GM12878 (cell line): ENCODE measurements at regions not wholly inside any gene's neighbourhood (a gene's known extent, or its start where the extent isn't known, plus 50 kb on each side); places are given as distances from the start of the nearest gene placed in this dataset.

Experiments
- ATAC-seq: fragments of 200-7000 bp; cut with Tn5 transposase; 3 replicates; pipeline ENCODE4 v1.9.1; 2020; ENCODE audit warnings: mild to moderate bottlenecking, moderate library complexity
- BruUV-seq: library from RNA; stranded (reverse); fragments of 400-500 nt; replicated peaks from 2 replicates; lab custom pipeline; 2021; lab: Mats Ljungman, UMichigan
- CTCF ChIA-PET: fragments of 300-600 bp; sonication (Branson Sonifier 250); formaldehyde crosslinking; extraction: SDS; loops from one replicate; lab custom pipeline; 2021; ENCODE audit warnings: inconsistent platforms; lab: Yijun Ruan, JAX
- POLR2A ChIA-PET: fragments of 350-600 bp; formaldehyde crosslinking; extraction: SDS; loops from one replicate; lab custom pipeline; 2021; ENCODE audit warnings: inconsistent platforms; lab: Charles Lee
- RAD21 ChIA-PET: fragments of 300-600 bp; sonication (Branson Sonifier 250); formaldehyde crosslinking; loops from one replicate; lab custom pipeline; 2023; ENCODE audit warnings: antibody characterized with exemption; ENCODE audit not compliant: unreplicated experiment; lab: Charles Lee
- SMC1A ChIA-PET: fragments of 300-600 bp; sonication (Branson Sonifier 250); formaldehyde crosslinking; loops from one replicate; lab custom pipeline; 2023; ENCODE audit not compliant: unreplicated experiment, uncharacterized antibody; lab: Charles Lee
- DNase-seq: peaks from one replicate; pipeline ENCODE4 v3.0.0-alpha.2; 2011; ENCODE audit warnings: low read depth, low spot score
- FAIRE-seq: peaks from 3 replicates; lab custom pipeline; 2011; peaks lifted over from hg19 to GRCh38; lab: Jason Lieb, UNC
- H2AFZ ChIP-seq: 2 replicates; pipeline ENCODE4 v1.6.0; 2011; ENCODE audit warnings: low read depth, low read length, control low read depth; ENCODE audit not compliant: control insufficient read depth
- H3K27ac ChIP-seq: 2 replicates; pipeline ENCODE4 v1.5.1; 2011; ENCODE audit warnings: control low read depth; ENCODE audit not compliant: control insufficient read depth, insufficient read depth
- H3K27me3 ChIP-seq, 2 experiments: replicated peaks in 1 of 2; 2 replicates each; pipeline versions ENCODE4 v1.6.0 to v1.6.1; 2011; ENCODE audit warnings: low read length in 1 of 2; ENCODE audit not compliant: control insufficient read depth in 2 of 2, insufficient read depth in 2 of 2
- H3K36me3 ChIP-seq, 2 experiments: 2 replicates each; pipeline ENCODE4 v1.5.1; 2011; ENCODE audit warnings: low read length in 1 of 2; ENCODE audit not compliant: control insufficient read depth in 2 of 2, insufficient read depth in 2 of 2
- H3K4me1 ChIP-seq: 2 replicates; pipeline ENCODE4 v1.6.1; 2011; ENCODE audit warnings: mild to moderate bottlenecking, low read length, moderate library complexity, mixed read lengths; ENCODE audit not compliant: control insufficient read depth, insufficient read depth
- H3K4me2 ChIP-seq: 2 replicates; pipeline ENCODE4 v1.6.0; 2011; ENCODE audit warnings: control low read depth; ENCODE audit not compliant: control insufficient read depth, insufficient read depth
- H3K4me3 ChIP-seq: fragments of 200-600 bp; sonication (generic); 2 replicates; pipeline ENCODE4 v1.5.1; 2016
- H3K79me2 ChIP-seq: 2 replicates; pipeline ENCODE4 v1.6.0; 2011; ENCODE audit warnings: low read length; ENCODE audit not compliant: control insufficient read depth, insufficient read depth
- H3K9ac ChIP-seq: 2 replicates; pipeline ENCODE4 v1.8.0; 2011; ENCODE audit warnings: low read length, control low read depth, mixed read lengths; ENCODE audit not compliant: control insufficient read depth, insufficient read depth
- H3K9me3 ChIP-seq: replicated peaks from 3 replicates; pipeline ENCODE4 v1.5.1; 2011; ENCODE audit warnings: mild to moderate bottlenecking, low read length; ENCODE audit not compliant: control insufficient read depth, insufficient read depth
- H4K20me1 ChIP-seq: 2 replicates; pipeline ENCODE4 v1.6.0; 2011; ENCODE audit not compliant: control insufficient read depth, insufficient read depth
- FOXM1 ChIP-seq: IDR thresholded peaks from 2 replicates; pipeline ENCODE4 v1.6.1; 2012; ENCODE audit warnings: low read depth, mild to moderate bottlenecking, inconsistent platforms, low read length, moderate library complexity
- MLLT1 ChIP-seq: fragments of 450-650 bp; IDR thresholded peaks from 2 replicates; pipeline ENCODE4 v1.6.1; 2016; ENCODE audit warnings: mild to moderate bottlenecking
- MTA2 ChIP-seq: fragments of 450-650 bp; IDR thresholded peaks from 2 replicates; pipeline ENCODE4 v1.6.1; 2016; ENCODE audit warnings: low read depth, mild to moderate bottlenecking, moderate library complexity
- MXI1 ChIP-seq: fragments of 150-350 bp; IDR thresholded peaks from 2 replicates; pipeline ENCODE4 v1.6.1; 2011; ENCODE audit warnings: low read depth, mild to moderate bottlenecking, inconsistent platforms, low read length, improper control_type of control experiment
- MYB ChIP-seq: fragments of 150-350 bp; IDR thresholded peaks from 2 replicates; pipeline ENCODE4 v1.6.1; 2014; ENCODE audit warnings: mild to moderate bottlenecking, low read depth, low read length, borderline replicate concordance
- RAD51 ChIP-seq: fragments of 450-650 bp; IDR thresholded peaks from 2 replicates; pipeline ENCODE4 v1.6.1; 2016; ENCODE audit warnings: moderate library complexity, mild to moderate bottlenecking, inconsistent platforms
- SIN3A ChIP-seq: IDR thresholded peaks from 2 replicates; pipeline ENCODE4 v1.6.1; 2012; ENCODE audit warnings: low read depth, low read length, improper control_type of control experiment
- SREBF2 ChIP-seq: IDR thresholded peaks from 2 replicates; pipeline ENCODE4 v1.6.1; 2012; ENCODE audit warnings: mild to moderate bottlenecking, low read length
- SUZ12 ChIP-seq: fragments of 200-600 bp; sonication (generic); IDR thresholded peaks from one replicate; pipeline ENCODE4 v1.6.1; 2018; ENCODE audit warnings: antibody characterized with exemption, mild to moderate bottlenecking; ENCODE audit not compliant: unreplicated experiment
- TBL1XR1 ChIP-seq: IDR thresholded peaks from 2 replicates; pipeline ENCODE4 v1.6.1; 2012; ENCODE audit warnings: low read depth, low read length, improper control_type of control experiment
- ZNF592 ChIP-seq: fragments of 450-650 bp; IDR thresholded peaks from 2 replicates; pipeline ENCODE4 v1.6.1; 2017; ENCODE audit warnings: mild to moderate bottlenecking, moderate library complexity
- WGBS: methylation state at CpG from one replicate; pipeline ENCODE4 v1.1.6; 2016; ENCODE audit warnings: low lambda C conversion rate; ENCODE audit not compliant: insufficient replicate concordance, insufficient coverage; ENCODE audit errors: missing lambda C conversion rate; 5-methylcytosine and 5-hydroxymethylcytosine counted together
- in situ Hi-C: fragments of 300-500 bp; cut with MboI; formaldehyde crosslinking; loops from 9 replicates; pipeline ENCODE4 v1.14.3; 2018; ENCODE audit warnings: mixed read lengths
- intact Hi-C: fragments of 100-400 bp; cut with micrococcal nuclease; formaldehyde crosslinking; loops from one replicate; pipeline ENCODE4 v1.14.2; 2022; ENCODE audit not compliant: unreplicated experiment
- TF ChIP-seq, protein P1 (sequence below): fragments of 450-650 bp; IDR thresholded peaks from 2 replicates; pipeline ENCODE4 v1.6.1; 2017; ENCODE audit warnings: mild to moderate bottlenecking, low read depth, inconsistent platforms; ENCODE audit not compliant: poor library complexity, severe bottlenecking
- TF ChIP-seq, protein P2 (sequence below), 3 experiments: IDR thresholded peaks in 2 of 3; conservative IDR thresholded peaks in 1 of 3; 2 replicates each; pipeline ENCODE4 v1.5.1; 2011; ENCODE audit warnings: low read depth in 3 of 3, low read length in 3 of 3, mild to moderate bottlenecking in 3 of 3, control low read depth in 2 of 3, moderate library complexity in 2 of 3, inconsistent platforms in 1 of 3, mixed read lengths in 1 of 3; ENCODE audit not compliant: control insufficient read depth in 2 of 3, insufficient read depth in 1 of 3; ENCODE audit errors: extremely low read depth in 1 of 3

DNA sequence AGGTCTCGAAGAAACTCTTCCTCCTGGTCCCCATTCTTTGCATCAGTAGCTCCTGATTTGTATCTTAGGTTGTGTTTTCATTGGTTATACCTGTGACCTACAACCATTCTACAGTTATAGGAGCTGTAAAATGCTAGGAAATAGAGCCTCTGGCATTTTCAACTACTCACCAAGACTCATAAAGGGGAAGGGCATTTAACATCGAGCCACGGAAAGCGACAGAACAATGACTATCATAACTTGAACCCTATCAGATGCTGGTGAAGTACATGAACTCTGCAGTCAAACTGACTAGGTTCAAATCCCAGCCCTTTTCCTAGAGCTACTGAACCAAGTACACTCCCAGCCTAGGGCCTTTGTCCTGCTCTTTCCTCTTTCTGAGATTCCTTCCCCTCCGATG, 588.0 kb downstream of the SOX6 start (continued):
- TF ChIP-seq MLLT1 (no peak), MTA2 (no peak), SIN3A (no peak), TBL1XR1 (no peak)
- TF ChIP-seq, protein P1, sequence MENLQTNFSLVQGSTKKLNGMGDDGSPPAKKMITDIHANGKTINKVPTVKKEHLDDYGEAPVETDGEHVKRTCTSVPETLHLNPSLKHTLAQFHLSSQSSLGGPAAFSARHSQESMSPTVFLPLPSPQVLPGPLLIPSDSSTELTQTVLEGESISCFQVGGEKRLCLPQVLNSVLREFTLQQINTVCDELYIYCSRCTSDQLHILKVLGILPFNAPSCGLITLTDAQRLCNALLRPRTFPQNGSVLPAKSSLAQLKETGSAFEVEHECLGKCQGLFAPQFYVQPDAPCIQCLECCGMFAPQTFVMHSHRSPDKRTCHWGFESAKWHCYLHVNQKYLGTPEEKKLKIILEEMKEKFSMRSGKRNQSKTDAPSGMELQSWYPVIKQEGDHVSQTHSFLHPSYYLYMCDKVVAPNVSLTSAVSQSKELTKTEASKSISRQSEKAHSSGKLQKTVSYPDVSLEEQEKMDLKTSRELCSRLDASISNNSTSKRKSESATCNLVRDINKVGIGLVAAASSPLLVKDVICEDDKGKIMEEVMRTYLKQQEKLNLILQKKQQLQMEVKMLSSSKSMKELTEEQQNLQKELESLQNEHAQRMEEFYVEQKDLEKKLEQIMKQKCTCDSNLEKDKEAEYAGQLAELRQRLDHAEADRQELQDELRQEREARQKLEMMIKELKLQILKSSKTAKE = no peak
- TF ChIP-seq, protein P2, sequence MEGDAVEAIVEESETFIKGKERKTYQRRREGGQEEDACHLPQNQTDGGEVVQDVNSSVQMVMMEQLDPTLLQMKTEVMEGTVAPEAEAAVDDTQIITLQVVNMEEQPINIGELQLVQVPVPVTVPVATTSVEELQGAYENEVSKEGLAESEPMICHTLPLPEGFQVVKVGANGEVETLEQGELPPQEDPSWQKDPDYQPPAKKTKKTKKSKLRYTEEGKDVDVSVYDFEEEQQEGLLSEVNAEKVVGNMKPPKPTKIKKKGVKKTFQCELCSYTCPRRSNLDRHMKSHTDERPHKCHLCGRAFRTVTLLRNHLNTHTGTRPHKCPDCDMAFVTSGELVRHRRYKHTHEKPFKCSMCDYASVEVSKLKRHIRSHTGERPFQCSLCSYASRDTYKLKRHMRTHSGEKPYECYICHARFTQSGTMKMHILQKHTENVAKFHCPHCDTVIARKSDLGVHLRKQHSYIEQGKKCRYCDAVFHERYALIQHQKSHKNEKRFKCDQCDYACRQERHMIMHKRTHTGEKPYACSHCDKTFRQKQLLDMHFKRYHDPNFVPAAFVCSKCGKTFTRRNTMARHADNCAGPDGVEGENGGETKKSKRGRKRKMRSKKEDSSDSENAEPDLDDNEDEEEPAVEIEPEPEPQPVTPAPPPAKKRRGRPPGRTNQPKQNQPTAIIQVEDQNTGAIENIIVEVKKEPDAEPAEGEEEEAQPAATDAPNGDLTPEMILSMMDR (IDR thresholded peaks at IDR 0.05 in 2 of 3, conservative IDR thresholded peaks at IDR 0.05 in 1 of 3; ENCODE audit: control insufficient read depth in 2 of 3, extremely low read depth in 1 of 3, insufficient read depth in 1 of 3, low read depth in 3 of 3, low read length in 3 of 3) = no peak
- TF ChIP-seq, all 136 proteins: peak for 0

DNA sequence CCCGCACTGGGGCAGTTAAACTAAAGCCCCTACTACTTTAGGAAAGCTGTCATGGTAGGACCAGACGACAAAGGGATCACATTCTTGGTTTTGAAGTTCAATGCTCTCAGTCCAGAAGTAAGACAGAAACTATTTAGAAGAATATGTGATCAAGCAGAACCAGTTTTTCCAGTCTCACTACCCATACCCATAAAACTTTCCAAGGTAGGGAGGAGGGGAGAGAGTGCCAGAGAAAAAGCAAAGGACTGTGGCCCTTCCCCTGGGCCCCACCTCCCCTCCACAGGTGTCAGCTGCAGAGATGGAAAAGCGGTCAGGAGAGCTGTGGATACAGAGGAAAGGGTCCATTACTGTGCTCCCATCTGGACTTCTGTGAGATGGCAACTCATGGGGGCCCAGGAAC, 587.1 kb downstream of the SOX6 start:
- 1% methylated on average over 3 of the region's 3 CpGs for WGBS
- in situ Hi-C loops = no loop called here
- no peak for TF ChIP-seq ZNF592
- TF ChIP-seq SREBF2 = no peak
- no peak for TF ChIP-seq SUZ12
- no peak for TF ChIP-seq MXI1
- no peak for TF ChIP-seq RAD51
- no peak for TF ChIP-seq MYB
- no peak for TF ChIP-seq FOXM1

More for the DNA sequence above, 587.1 kb downstream of the SOX6 start:
- ChIA-PET CTCF (interaction anchor here (1.2 to 1.4 kb wide), 2 partner anchors 9 to 11 kb away, joined by 4 read pairs; no protein-coding TSS in a partner anchor), POLR2A (no interaction called here), RAD21 (interaction anchor here (1.5 kb wide), 1 partner anchor 9 kb away, joined by 5 read pairs; no protein-coding TSS in a partner anchor), SMC1A (interaction anchor here (2.0 kb wide), 1 partner anchor 9 kb away, joined by 7 read pairs; no protein-coding TSS in a partner anchor)
- no peak overlapping the region for H3K4me3 ChIP-seq
- no peaks in the 10 kb centered on the region for H3K27me3 ChIP-seq
- no peak overlapping the region for H3K4me2 ChIP-seq
- no TSS peak for BruUV-seq
- no peak overlapping the region for H2AFZ ChIP-seq
- FAIRE-seq = no peak
- H4K20me1 ChIP-seq = no peaks in the 10 kb centered on the region
- ATAC-seq = no peak
- no peak overlapping the region for H3K27ac ChIP-seq
- H3K9me3 ChIP-seq = no peaks in the 10 kb centered on the region
- intact Hi-C loops = no loop called here
- no peaks in the 10 kb centered on the region for H3K4me1 ChIP-seq
- DNase-seq = no peak
- no peaks in the 10 kb centered on the region for H3K36me3 ChIP-seq
- H3K79me2 ChIP-seq = no peaks in the 10 kb centered on the region
- H3K9ac ChIP-seq = no peak overlapping the region
